NB4 (cell line): ENCODE measurements at regions not wholly inside any gene's neighbourhood (a gene's known extent, or its start where the extent isn't known, plus 50 kb on each side); places are given as distances from the start of the nearest gene placed in this dataset.

Experiments
- DNase-seq: peaks from one replicate; pipeline ENCODE4 v3.0.0; 2010; ENCODE audit warnings: low read depth
- H3K4me3 ChIP-seq: one replicate; pipeline ENCODE4 v1.5.1; 2011; ENCODE audit warnings: mild to moderate bottlenecking, low read depth, low read length, moderate library complexity
- CTCF ChIP-seq: IDR thresholded peaks from one replicate; pipeline ENCODE4 v1.5.1; 2012; ENCODE audit warnings: low read depth, low read length
- MYC ChIP-seq: IDR thresholded peaks from 2 replicates; pipeline ENCODE4 v1.6.1; 2011; ENCODE audit warnings: low read depth, low read length
- POLR2A ChIP-seq: IDR thresholded peaks from 2 replicates; pipeline ENCODE4 v1.6.1; 2011; ENCODE audit warnings: mild to moderate bottlenecking; ENCODE audit not compliant: insufficient read length; ENCODE audit errors: extremely low read depth
- TF ChIP-seq, protein P1 (sequence below): IDR thresholded peaks from 2 replicates; pipeline ENCODE4 v1.6.1; 2011; ENCODE audit warnings: low read depth, low read length

DNA sequence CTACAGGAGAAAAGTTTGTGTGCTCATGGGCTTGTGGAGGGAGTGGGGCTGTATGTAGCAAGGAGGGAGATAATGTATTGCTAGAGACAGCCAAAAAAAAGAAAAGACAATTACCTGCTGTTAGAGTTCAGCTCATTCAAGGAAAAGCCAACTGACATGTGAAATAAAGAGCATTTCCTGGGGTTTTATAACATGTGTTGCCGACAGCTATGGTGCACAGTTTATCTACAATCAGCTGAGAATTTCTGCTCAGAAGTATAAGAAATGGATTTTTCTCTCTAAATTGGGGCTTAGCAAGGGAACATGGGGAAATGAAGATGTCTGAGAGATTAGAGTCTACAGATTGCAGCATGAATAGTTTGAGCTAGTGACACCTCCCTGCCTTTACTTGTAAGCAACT, 674.1 kb downstream of the SUCLG1 start:
- no peak for DNase-seq
- TF ChIP-seq, protein P1, sequence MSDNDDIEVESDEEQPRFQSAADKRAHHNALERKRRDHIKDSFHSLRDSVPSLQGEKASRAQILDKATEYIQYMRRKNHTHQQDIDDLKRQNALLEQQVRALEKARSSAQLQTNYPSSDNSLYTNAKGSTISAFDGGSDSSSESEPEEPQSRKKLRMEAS = no peak
- no peak for TF ChIP-seq POLR2A
- TF ChIP-seq CTCF = no peak
- TF ChIP-seq MYC = no peak

GRCh38 chr2:83784315-83784714, 674.8 kb downstream of the SUCLG1 start:
- H3K4me3 ChIP-seq = no peak overlapping the region
- TF ChIP-seq, protein P1 = no peak
- TF ChIP-seq POLR2A = no peak
- no peak for TF ChIP-seq CTCF
- TF ChIP-seq MYC = no peak
- DNase-seq = no peak

More for the DNA sequence above, 674.1 kb downstream of the SUCLG1 start:
- no peak overlapping the region for H3K4me3 ChIP-seq

DNA sequence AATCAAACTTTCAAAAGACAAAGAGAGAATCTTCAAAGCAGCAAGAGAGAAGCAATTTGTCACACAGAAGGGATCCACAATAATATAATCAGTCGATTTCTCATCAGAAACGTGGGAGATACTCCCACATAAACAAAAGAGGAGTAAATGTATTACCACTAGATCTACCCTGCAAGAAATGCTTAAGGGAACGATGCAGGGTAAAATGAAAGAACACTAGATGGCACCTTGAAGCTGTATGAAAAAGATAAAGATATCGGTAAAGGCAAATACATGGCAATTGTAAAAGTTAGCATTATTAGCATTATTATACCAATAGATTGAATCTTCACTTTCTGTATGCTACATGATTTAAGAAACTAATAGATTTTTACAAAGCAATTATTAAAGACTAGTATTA, 677.0 kb downstream of the SUCLG1 start:
- DNase-seq = peak; percentile 5
- H3K4me3 ChIP-seq = no peak overlapping the region
- no peak for TF ChIP-seq CTCF
- TF ChIP-seq, protein P1 = no peak
- TF ChIP-seq MYC = no peak
- TF ChIP-seq POLR2A = no peak

GRCh38 chr2:83764447-83765005, 694.6 kb downstream of the SUCLG1 start:
- no peak for DNase-seq
- TF ChIP-seq, protein P1 = no peak
- TF ChIP-seq POLR2A (no peak), CTCF (no peak), MYC (no peak)
- H3K4me3 ChIP-seq = no peak overlapping the region

DNA sequence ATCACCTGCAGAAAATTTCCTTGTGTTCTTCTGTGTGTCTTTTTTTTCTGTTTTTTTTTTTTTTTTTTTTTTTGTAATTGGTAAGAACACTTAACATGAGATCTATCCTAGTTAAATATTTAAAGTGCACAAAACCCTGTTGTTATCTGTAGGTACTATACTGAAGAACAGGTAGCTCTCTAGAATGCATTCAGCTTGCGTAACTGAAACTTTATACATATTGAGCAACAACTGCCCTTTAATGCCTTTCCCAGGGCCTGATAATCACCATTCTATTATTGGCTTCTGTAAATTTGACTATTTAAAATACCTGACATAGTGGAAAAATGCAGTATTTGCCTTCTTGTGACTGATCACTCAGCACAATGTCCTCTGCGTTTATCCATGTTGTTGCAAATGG, 701.8 kb downstream of the SUCLG1 start:
- no peak for DNase-seq
- TF ChIP-seq CTCF (no peak), MYC (no peak), POLR2A (no peak)
- TF ChIP-seq, protein P1 = no peak
- H3K4me3 ChIP-seq = no peak overlapping the region

GRCh38 chr2:83756219-83756618, 702.9 kb downstream of the SUCLG1 start:
- H3K4me3 ChIP-seq = no peak overlapping the region
- no peak for DNase-seq
- TF ChIP-seq CTCF = no peak
- TF ChIP-seq MYC = no peak
- TF ChIP-seq, protein P1 = no peak
- no peak for TF ChIP-seq POLR2A
